ENCODE measurements at regions not wholly inside any gene's neighbourhood (a gene's known extent, or its start where the extent isn't known, plus 50 kb on each side); places are given as distances from the start of the nearest gene placed in this dataset.

GRCh38 chr2:120525056-120526046 is 179.4 kb downstream of the INHBB start:
- TF ChIP-seq TBP (optimal IDR thresholded peaks at IDR 0.05; ENCODE audit: low read depth, low read length) (no peak), FOXK2 (conservative IDR thresholded peaks at IDR 0.05 in 1 of 2, IDR thresholded peaks at IDR 0.05 in 1 of 2; ENCODE audit: low read depth in 2 of 2) (no peak), ZNF785 (CRISPR knock-in tag; IDR thresholded peaks at IDR 0.05) (no peak), POLR2A (conservative IDR thresholded peaks at IDR 0.05) (no peak), SMARCB1 (IDR thresholded peaks at IDR 0.05; ENCODE audit: insufficient read length, low read depth) (no peak), POLR2G (IDR thresholded peaks at IDR 0.05; ENCODE audit: low read depth, low read length) (no peak), HDGF (IDR thresholded peaks at IDR 0.05) (no peak)
